Astrocyte (in vitro differentiated cells and primary cell): ENCODE measurements at regions not wholly inside any gene's neighbourhood (a gene's known extent, or its start where the extent isn't known, plus 50 kb on each side); places are given as distances from the start of the nearest gene placed in this dataset.

Experiments
- EZH2 ChIP-seq: IDR thresholded peaks from 2 replicates; pipeline ENCODE4 v1.6.1; 2012; ENCODE audit warnings: mild to moderate bottlenecking, low read length, inconsistent platforms; ENCODE audit not compliant: insufficient read depth
- TF ChIP-seq, protein P1 (sequence below): IDR thresholded peaks from 2 replicates; pipeline ENCODE4 v1.5.1; 2011; ENCODE audit warnings: low read depth, mild to moderate bottlenecking, inconsistent platforms, low read length, moderate library complexity; ENCODE audit not compliant: insufficient read depth

DNA sequence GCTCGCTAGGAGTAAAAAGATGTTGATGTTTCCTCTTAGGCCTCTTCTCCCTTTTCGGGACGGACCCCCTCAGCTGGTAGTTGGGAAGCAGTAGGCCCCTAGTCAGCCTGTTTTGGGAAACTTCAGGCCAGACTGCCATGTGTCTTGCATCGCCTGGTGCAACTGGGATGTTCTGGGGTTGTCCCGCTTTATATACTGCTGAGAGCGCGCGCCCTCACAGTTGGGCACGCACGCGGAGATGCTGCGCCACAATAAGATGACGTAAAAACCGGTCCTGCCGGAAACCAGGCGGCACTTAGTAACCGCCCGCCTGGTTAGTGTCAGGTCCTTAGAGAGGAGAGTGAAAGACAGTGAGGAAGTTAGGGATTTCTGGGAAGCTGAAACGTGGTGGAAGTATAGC is 231.3 kb upstream of the CT83 start:
- TF ChIP-seq, protein P1, sequence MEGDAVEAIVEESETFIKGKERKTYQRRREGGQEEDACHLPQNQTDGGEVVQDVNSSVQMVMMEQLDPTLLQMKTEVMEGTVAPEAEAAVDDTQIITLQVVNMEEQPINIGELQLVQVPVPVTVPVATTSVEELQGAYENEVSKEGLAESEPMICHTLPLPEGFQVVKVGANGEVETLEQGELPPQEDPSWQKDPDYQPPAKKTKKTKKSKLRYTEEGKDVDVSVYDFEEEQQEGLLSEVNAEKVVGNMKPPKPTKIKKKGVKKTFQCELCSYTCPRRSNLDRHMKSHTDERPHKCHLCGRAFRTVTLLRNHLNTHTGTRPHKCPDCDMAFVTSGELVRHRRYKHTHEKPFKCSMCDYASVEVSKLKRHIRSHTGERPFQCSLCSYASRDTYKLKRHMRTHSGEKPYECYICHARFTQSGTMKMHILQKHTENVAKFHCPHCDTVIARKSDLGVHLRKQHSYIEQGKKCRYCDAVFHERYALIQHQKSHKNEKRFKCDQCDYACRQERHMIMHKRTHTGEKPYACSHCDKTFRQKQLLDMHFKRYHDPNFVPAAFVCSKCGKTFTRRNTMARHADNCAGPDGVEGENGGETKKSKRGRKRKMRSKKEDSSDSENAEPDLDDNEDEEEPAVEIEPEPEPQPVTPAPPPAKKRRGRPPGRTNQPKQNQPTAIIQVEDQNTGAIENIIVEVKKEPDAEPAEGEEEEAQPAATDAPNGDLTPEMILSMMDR, result no peak
- no peak for TF ChIP-seq EZH2
